ENCODE measurements at regions not wholly inside any gene's neighbourhood (a gene's known extent, or its start where the extent isn't known, plus 50 kb on each side); places are given as distances from the start of the nearest gene placed in this dataset.

- 56 to 64% methylated on average over 5 of the region's 5 CpGs for WGBS, 2 donors
- Histone ChIP-seq H3K27ac (no peak overlapping the region), H3K4me3 (no peak overlapping the region), H3K27me3 (no peaks in the 10 kb centered on the region), H3K4me1 (no peaks in the 10 kb centered on the region), H3K36me3 (replicated peaks in 1 of 2; ENCODE audit: insufficient read depth in 1 of 2, low read depth in 2 of 2) (no peaks in the 10 kb centered on the region), H3K9me3 (no peaks in the 10 kb centered on the region)
- no peak for ATAC-seq
- TF ChIP-seq POLR2A (IDR thresholded peaks at IDR 0.05) (no peak), CTCF (IDR thresholded peaks at IDR 0.05) (no peak)
- intact Hi-C loops (cut with DNase I) = no loop called here
- DNase-seq = no peak
These were observed 58.5 kb downstream of the IGLL5 start for GRCh38 chr22:22946131-22946530.

GRCh38 chr22:22948651-22949571 lies 61.3 kb downstream of the IGLL5 start:
- no peak overlapping the region for H3K27ac ChIP-seq
- ATAC-seq (no peak), DNase-seq (peak in 1 of 4 donors; percentile 6)
- H3K36me3 ChIP-seq (replicated peaks in 1 of 2; ENCODE audit: insufficient read depth in 1 of 2, low read depth in 2 of 2) = no peaks in the 10 kb centered on the region
- intact Hi-C loops (cut with DNase I) = no loop called here
- no peaks in the 10 kb centered on the region for H3K27me3 ChIP-seq
- WGBS, 2 donors = 71 to 78% methylated on average over 9 to 10 of the region's 10 CpGs
- no peak for TF ChIP-seq CTCF (IDR thresholded peaks at IDR 0.05)
- TF ChIP-seq POLR2A (IDR thresholded peaks at IDR 0.05) = no peak
- no peaks in the 10 kb centered on the region for H3K9me3 ChIP-seq
- H3K4me3 ChIP-seq = no peak overlapping the region
- no peaks in the 10 kb centered on the region for H3K4me1 ChIP-seq

- H3K27ac ChIP-seq = no peak overlapping the region
- intact Hi-C loops (cut with DNase I) = no loop called here
- no peaks in the 10 kb centered on the region for H3K9me3 ChIP-seq
- WGBS, 2 donors = 80 to 84% methylated on average over 1 of the region's 1 CpG
- H3K36me3 ChIP-seq (replicated peaks in 1 of 2; ENCODE audit: insufficient read depth in 1 of 2, low read depth in 2 of 2) = no peaks in the 10 kb centered on the region
- no peak for DNase-seq
- peaks cover 0 to 7% of the 10 kb centered on the region in 2 donors for H3K27me3 ChIP-seq
- no peak for TF ChIP-seq POLR2A (IDR thresholded peaks at IDR 0.05)
- no peak for TF ChIP-seq CTCF (IDR thresholded peaks at IDR 0.05)
- H3K4me3 ChIP-seq = no peak overlapping the region
- no peak for ATAC-seq
- H3K4me1 ChIP-seq = peaks cover 3% of the 10 kb centered on the region
These were observed 62.3 kb downstream of the IGLL5 start for GRCh38 chr22:22949953-22950352.

- intact Hi-C loops (cut with DNase I) = no loop called here
- Histone ChIP-seq H3K9me3 (no peaks in the 10 kb centered on the region), H3K4me3 (no peak overlapping the region), H3K27ac (no peak overlapping the region), H3K27me3 (peaks cover 0 to 7% of the 10 kb centered on the region in 2 donors), H3K36me3 (replicated peaks in 1 of 2; ENCODE audit: insufficient read depth in 1 of 2, low read depth in 2 of 2) (no peaks in the 10 kb centered on the region), H3K4me1 (peaks cover 3% of the 10 kb centered on the region)
- TF ChIP-seq CTCF (IDR thresholded peaks at IDR 0.05) (no peak), POLR2A (IDR thresholded peaks at IDR 0.05) (no peak)
- 70 to 88% methylated on average over 3 to 4 of the region's 4 CpGs for WGBS, 2 donors
- no peak for ATAC-seq
- DNase-seq = no peak
These were observed 63.4 kb downstream of the IGLL5 start for GRCh38 chr22:22951035-22951434.

Data from body of pancreas (tissue), 4 donors.